Body of pancreas (tissue), 4 donors: ENCODE measurements at regions not wholly inside any gene's neighbourhood (a gene's known extent, or its start where the extent isn't known, plus 50 kb on each side); places are given as distances from the start of the nearest gene placed in this dataset.
"Not testable (repeated sequence)": the region's sequence is repeated elsewhere in the genome, so short reads cannot be mapped to it uniquely, and the experiment has no call there.

ENCODE experiments used
- ATAC-seq: fragments of 150-250 bp; one replicate; pipeline ENCODE4 v1.9.1; 2016
- DNase-seq, 4 donors: peaks; one replicate each; pipeline ENCODE4 v3.0.0-alpha.2; 2019
- H3K27ac ChIP-seq, 4 donors: fragments of 200-600 bp; sonication (generic); 1 replicate in 3 of 4; 2 replicates in 1 of 4; pipeline versions ENCODE4 v1.5.1 to v1.6.1; 2016 to 2019; ENCODE audit warnings: mild to moderate bottlenecking in 1 of 4, mixed read lengths in 1 of 4, moderate library complexity in 1 of 4
- H3K27me3 ChIP-seq, 2 donors: fragments of 200-600 bp; sonication (generic); one replicate each; pipeline ENCODE4 v1.6.0; 2016; ENCODE audit warnings: mild to moderate bottlenecking in 1 of 2
- H3K36me3 ChIP-seq, 2 donors: fragments of 200-600 bp; sonication (generic); replicated peaks in 1 of 2; 2 replicates each; pipeline ENCODE4 v1.5.1; 2016; ENCODE audit warnings: low read depth in 2 of 2; ENCODE audit not compliant: insufficient read depth in 1 of 2
- H3K4me1 ChIP-seq: fragments of 200-600 bp; sonication (generic); one replicate; pipeline ENCODE4 v1.6.0; 2016
- H3K4me3 ChIP-seq, 2 donors: fragments of 200-600 bp; sonication (generic); 1 replicate in 1 of 2; 2 replicates in 1 of 2; pipeline ENCODE4 v1.5.1; 2016 to 2019
- H3K9me3 ChIP-seq, 3 donors: fragments of 200-600 bp; sonication (generic); 1 replicate in 2 of 3; 2 replicates in 1 of 3; pipeline ENCODE4 v1.5.1; 2016
- CTCF ChIP-seq, 7 experiments: fragments of 450-650 bp in 4 of 7; fragments of 200-600 bp in 3 of 7; sonication (generic) in 3 of 7; IDR thresholded peaks; one replicate each; pipeline ENCODE4 v1.5.1; 2016 to 2019; ENCODE audit warnings: antibody characterized with exemption in 7 of 7
- POLR2A ChIP-seq, 3 donors: fragments of 450-650 bp; IDR thresholded peaks; one replicate each; pipeline ENCODE4 v1.6.1; 2016; ENCODE audit warnings: antibody characterized with exemption in 3 of 3, mild to moderate bottlenecking in 2 of 3
- WGBS, 2 donors: methylation state at CpG; one replicate each; pipeline ENCODE4 v1.1.5; 2017; 5-methylcytosine and 5-hydroxymethylcytosine counted together
- intact Hi-C: fragments of 100-400 bp; cut with DNase I; formaldehyde crosslinking; loops from one replicate; pipeline ENCODE4 v1.15.1; 2023

- Histone ChIP-seq H3K4me1 (no peaks in the 10 kb centered on the region), H3K9me3 (no peaks in the 10 kb centered on the region), H3K27me3 (no peaks in the 10 kb centered on the region), H3K36me3 (no peaks in the 10 kb centered on the region), H3K27ac (no peak overlapping the region), H3K4me3 (no peak overlapping the region)
- DNase-seq (no peak), ATAC-seq (no peak)
- 7 to 18% methylated on average over 1 of the region's 1 CpG for WGBS, 2 donors
- intact Hi-C loops = no loop called here
- TF ChIP-seq POLR2A (IDR thresholded peaks at IDR 0.05) (no peak), CTCF (IDR thresholded peaks at IDR 0.05) (no peak)
These were observed 266.6 kb downstream of the KDM5D start for GRCh38 chrY:19477959-19478358.

- intact Hi-C loops = no loop called here
- no peaks in the 10 kb centered on the region for H3K4me1 ChIP-seq
- no peaks in the 10 kb centered on the region for H3K9me3 ChIP-seq
- no peak for DNase-seq
- H3K27me3 ChIP-seq = no peaks in the 10 kb centered on the region
- no peak for ATAC-seq
- H3K27ac ChIP-seq = no peak overlapping the region
- H3K4me3 ChIP-seq = no peak overlapping the region
- no peaks in the 10 kb centered on the region for H3K36me3 ChIP-seq
- TF ChIP-seq CTCF (IDR thresholded peaks at IDR 0.05) (no peak), POLR2A (IDR thresholded peaks at IDR 0.05) (no peak)
These were observed 278.7 kb downstream of the KDM5D start for GRCh38 chrY:19465809-19466208.

- no peak for ATAC-seq
- TF ChIP-seq POLR2A (IDR thresholded peaks at IDR 0.05) (no peak), CTCF (IDR thresholded peaks at IDR 0.05) (no peak)
- no peaks in the 10 kb centered on the region for H3K36me3 ChIP-seq
- H3K4me1 ChIP-seq = no peaks in the 10 kb centered on the region
- H3K9me3 ChIP-seq = no peaks in the 10 kb centered on the region
- intact Hi-C loops = no loop called here
- no peak overlapping the region for H3K27ac ChIP-seq
- no peak overlapping the region for H3K4me3 ChIP-seq
- DNase-seq = no peak
- no peaks in the 10 kb centered on the region for H3K27me3 ChIP-seq
These were observed 287.6 kb downstream of the KDM5D start for GRCh38 chrY:19456855-19457448.

- H3K4me1 ChIP-seq = no peaks in the 10 kb centered on the region
- no peaks in the 10 kb centered on the region for H3K27me3 ChIP-seq
- H3K4me3 ChIP-seq = no peak overlapping the region
- DNase-seq = peak in 1 of 4 donors; percentile 22
- 2 to 5% methylated on average over 4 of the region's 4 CpGs for WGBS, 2 donors
- TF ChIP-seq CTCF (IDR thresholded peaks at IDR 0.05) (peak in 4 of 7 experiments; percentile 29 to 61 (median 54)), POLR2A (IDR thresholded peaks at IDR 0.05) (no peak)
- no peaks in the 10 kb centered on the region for H3K36me3 ChIP-seq
- H3K27ac ChIP-seq = no peak overlapping the region
- H3K9me3 ChIP-seq = no peaks in the 10 kb centered on the region
- ATAC-seq = peak; percentile 62
- intact Hi-C loops = no loop called here
These were observed 311.5 kb downstream of the KDM5D start for GRCh38 chrY:19433059-19433458.

- no peak overlapping the region for H3K27ac ChIP-seq
- no peak overlapping the region for H3K4me3 ChIP-seq
- DNase-seq (no peak), ATAC-seq (no peak)
- TF ChIP-seq CTCF (IDR thresholded peaks at IDR 0.05) (no peak), POLR2A (IDR thresholded peaks at IDR 0.05) (no peak)
- H3K9me3 ChIP-seq = no peaks in the 10 kb centered on the region
- H3K4me1 ChIP-seq = no peaks in the 10 kb centered on the region
- intact Hi-C loops = no loop called here
- H3K27me3 ChIP-seq = no peaks in the 10 kb centered on the region
- H3K36me3 ChIP-seq = no peaks in the 10 kb centered on the region
These were observed 316.6 kb downstream of the KDM5D start for GRCh38 chrY:19427736-19428518.

GRCh38 chrY:19427191-19427590 is 317.3 kb downstream of the KDM5D start:
- DNase-seq, ATAC-seq, H3K4me1 ChIP-seq, H3K27me3 ChIP-seq, H3K36me3 ChIP-seq, intact Hi-C loops, H3K9me3 ChIP-seq, H3K4me3 ChIP-seq, H3K27ac ChIP-seq: not testable (repeated sequence)
- 48 to 49% methylated on average over 5 of the region's 5 CpGs for WGBS, 2 donors
